ENCODE measurements at regions not wholly inside any gene's neighbourhood (a gene's known extent, or its start where the extent isn't known, plus 50 kb on each side); places are given as distances from the start of the nearest gene placed in this dataset.

DNA sequence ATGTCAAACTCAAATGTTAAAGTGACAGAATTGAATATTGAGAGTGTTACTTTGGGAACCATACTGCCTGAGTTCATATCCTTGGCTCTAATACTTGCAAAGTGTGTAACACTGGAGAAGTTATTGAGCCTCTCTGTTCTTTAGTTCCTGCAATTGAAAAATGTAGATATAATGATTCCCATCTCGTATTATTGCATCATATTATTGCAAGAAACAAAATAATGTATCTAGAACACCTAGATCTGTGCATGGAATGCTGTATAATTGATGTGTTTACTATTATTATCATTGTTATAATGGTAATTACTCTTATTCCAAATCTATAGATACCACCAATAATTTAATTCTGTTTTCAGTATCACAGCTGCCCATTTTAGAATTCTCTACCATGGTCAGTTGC lies 310.3 kb downstream of the GABRG2 start:
- TF ChIP-seq, protein P1, sequence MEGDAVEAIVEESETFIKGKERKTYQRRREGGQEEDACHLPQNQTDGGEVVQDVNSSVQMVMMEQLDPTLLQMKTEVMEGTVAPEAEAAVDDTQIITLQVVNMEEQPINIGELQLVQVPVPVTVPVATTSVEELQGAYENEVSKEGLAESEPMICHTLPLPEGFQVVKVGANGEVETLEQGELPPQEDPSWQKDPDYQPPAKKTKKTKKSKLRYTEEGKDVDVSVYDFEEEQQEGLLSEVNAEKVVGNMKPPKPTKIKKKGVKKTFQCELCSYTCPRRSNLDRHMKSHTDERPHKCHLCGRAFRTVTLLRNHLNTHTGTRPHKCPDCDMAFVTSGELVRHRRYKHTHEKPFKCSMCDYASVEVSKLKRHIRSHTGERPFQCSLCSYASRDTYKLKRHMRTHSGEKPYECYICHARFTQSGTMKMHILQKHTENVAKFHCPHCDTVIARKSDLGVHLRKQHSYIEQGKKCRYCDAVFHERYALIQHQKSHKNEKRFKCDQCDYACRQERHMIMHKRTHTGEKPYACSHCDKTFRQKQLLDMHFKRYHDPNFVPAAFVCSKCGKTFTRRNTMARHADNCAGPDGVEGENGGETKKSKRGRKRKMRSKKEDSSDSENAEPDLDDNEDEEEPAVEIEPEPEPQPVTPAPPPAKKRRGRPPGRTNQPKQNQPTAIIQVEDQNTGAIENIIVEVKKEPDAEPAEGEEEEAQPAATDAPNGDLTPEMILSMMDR (IDR thresholded peaks at IDR 0.05; ENCODE audit: extremely low read depth, missing control alignments) = no peak
- no peak for DNase-seq (ENCODE audit: low spot score)

DNA sequence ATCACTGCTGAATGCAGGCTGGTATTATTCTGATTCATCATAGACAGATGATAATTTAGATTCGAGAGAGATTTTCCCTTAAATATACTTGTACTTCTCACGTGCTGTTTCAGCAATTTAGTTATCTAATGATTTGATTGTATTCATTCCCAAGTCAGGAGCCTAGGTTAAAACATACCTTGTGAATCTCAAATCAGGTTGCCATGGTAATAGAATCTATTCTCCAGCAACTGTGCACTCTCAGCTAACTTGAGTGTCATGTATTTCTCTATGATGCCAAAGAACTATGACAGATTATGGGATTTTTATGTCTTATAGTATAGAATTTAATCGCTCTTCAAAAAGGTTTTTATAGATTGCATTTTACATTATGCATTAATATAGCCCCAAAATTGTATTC lies 315.3 kb downstream of the GABRG2 start:
- DNase-seq (ENCODE audit: low spot score) = no peak
- TF ChIP-seq, protein P1 (IDR thresholded peaks at IDR 0.05; ENCODE audit: extremely low read depth, missing control alignments) = no peak

DNA sequence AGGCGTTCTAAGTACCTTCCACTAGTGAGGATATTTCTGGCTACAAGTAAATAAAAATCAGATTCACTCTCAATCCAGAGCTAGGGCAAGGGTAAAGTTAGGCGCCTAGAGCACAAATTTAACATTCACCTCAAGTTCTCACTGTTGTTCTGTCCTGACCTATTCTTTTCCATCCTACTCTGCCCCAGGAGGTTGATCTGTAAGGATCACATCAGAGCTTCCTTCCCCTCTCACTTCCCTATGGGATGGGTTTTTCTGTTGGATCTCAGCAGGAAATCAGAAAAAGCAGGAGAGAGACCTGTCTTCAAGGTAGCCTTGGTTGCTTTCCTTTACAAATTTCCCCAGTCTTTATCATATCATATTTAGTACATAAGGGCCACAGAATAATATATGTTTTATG lies 316.7 kb downstream of the GABRG2 start:
- TF ChIP-seq, protein P1 (IDR thresholded peaks at IDR 0.05; ENCODE audit: extremely low read depth, missing control alignments) = no peak
- DNase-seq (ENCODE audit: low spot score) = no peak

DNA sequence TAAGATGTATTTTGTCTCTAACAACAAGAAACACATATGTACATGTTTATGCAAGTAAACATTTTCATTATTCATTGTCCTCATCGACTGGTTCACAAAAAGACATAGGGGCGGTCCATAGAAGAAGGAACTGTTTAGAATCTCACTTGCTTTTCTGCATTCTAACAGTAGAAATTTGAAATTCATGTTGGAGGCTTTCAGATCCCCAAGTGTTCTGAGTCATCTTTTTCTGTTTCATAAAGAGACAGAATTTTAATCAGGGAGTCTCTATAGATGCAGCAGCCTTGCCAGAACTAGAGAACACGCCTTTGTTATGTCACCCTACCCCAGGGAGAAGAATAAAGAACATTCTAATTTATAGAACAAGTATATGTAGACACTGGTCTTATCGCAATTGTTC lies 324.3 kb downstream of the GABRG2 start:
- TF ChIP-seq, protein P1 (IDR thresholded peaks at IDR 0.05; ENCODE audit: extremely low read depth, missing control alignments) = no peak

DNA sequence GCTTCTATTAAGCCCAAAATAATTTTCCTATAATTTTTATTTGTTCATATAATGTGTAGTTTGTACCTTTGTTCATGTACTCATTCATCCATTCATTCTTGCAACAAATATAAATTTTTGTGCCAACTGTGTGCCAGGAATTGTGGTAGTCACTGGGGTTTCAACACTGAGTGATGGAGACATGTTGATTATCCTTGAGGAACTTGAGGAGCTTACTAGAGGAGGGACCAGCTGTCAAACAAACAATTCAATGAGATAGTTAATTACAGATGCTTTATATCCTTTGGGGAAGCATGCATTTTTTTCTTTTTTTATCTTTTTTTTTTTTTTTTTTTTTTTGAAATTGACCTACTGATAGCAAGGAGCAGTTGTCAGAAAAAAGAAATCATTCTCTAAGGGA lies 324.8 kb downstream of the GABRG2 start:
- no peak for DNase-seq (ENCODE audit: low spot score)
- TF ChIP-seq, protein P1 (IDR thresholded peaks at IDR 0.05; ENCODE audit: extremely low read depth, missing control alignments) = no peak

More for the DNA sequence above, 324.3 kb downstream of the GABRG2 start:
- no peak for DNase-seq (ENCODE audit: low spot score)

DNA sequence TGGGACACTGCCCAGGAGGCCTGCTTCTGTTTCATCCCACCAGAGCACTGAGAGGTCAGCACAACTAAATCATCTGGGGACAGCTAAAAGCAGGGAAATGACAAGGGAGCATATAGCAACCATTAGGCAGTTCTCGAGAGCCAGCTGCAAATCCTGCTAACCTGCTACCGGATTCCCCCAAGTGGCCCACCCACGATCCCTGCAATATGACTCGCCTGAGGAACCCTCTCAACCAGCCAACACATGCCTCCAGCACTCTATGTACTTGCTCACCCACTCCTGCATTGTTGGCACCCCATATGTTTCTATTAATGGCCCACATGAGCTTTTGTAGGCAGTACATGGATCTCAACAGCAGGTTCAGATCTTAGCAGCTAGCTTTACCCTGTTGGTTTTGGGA lies 326.0 kb downstream of the GABRG2 start:
- DNase-seq (ENCODE audit: low spot score) = no peak
- TF ChIP-seq, protein P1 (IDR thresholded peaks at IDR 0.05; ENCODE audit: extremely low read depth, missing control alignments) = no peak

DNA sequence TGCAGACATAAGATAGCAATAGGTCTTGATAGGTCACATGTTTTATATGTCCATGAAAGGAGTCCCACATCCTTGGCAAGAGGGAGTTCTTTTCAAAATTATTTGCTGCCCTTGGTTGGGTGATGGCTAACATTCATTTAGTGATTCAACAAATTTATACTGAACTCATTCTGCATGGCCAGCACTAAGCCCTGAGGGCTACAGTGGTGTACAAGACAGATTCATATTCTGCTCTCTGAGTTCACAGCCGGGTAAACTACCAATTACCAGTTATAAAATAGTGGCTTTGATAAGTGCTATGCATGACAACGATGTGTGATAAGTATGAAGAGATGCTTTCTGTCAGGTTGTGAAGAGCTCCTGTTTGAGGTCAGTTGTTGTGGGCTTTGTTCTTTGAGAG lies 340.0 kb downstream of the GABRG2 start:
- TF ChIP-seq, protein P1 (IDR thresholded peaks at IDR 0.05; ENCODE audit: extremely low read depth, missing control alignments) = no peak
- DNase-seq (ENCODE audit: low spot score) = no peak
